ENCODE measurements at regions not wholly inside any gene's neighbourhood (a gene's known extent, or its start where the extent isn't known, plus 50 kb on each side); places are given as distances from the start of the nearest gene placed in this dataset.

DNA sequence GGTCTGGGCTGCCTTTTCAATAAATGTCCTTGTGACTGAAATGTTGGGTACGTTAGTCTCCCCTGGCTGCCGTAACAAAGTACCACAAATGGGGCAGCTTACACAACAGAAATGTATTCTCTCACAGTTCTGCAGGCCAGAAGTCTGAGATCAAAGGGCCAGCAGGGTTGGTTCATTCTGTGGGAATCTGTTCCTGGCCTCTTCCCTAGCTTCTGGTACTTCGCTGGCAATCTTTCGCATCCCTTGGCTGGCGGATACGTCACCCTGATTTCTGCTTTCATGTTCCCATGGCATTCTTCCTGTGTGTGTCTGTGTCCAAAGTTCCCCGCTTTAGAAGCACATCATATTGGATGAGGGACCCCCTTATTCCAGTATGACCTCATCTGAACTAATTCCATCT lies 95.8 kb upstream of the NCOR2 start:
- TF ChIP-seq, protein P1, sequence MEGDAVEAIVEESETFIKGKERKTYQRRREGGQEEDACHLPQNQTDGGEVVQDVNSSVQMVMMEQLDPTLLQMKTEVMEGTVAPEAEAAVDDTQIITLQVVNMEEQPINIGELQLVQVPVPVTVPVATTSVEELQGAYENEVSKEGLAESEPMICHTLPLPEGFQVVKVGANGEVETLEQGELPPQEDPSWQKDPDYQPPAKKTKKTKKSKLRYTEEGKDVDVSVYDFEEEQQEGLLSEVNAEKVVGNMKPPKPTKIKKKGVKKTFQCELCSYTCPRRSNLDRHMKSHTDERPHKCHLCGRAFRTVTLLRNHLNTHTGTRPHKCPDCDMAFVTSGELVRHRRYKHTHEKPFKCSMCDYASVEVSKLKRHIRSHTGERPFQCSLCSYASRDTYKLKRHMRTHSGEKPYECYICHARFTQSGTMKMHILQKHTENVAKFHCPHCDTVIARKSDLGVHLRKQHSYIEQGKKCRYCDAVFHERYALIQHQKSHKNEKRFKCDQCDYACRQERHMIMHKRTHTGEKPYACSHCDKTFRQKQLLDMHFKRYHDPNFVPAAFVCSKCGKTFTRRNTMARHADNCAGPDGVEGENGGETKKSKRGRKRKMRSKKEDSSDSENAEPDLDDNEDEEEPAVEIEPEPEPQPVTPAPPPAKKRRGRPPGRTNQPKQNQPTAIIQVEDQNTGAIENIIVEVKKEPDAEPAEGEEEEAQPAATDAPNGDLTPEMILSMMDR (IDR thresholded peaks at IDR 0.05; ENCODE audit: low read depth, low read length): no peak
- DNase-seq: no peak
- Histone ChIP-seq H3K4me3 (ENCODE audit: low read depth, low read length) (no peak overlapping the region), H3K9me3 (ENCODE audit: severe bottlenecking) (peaks cover 14% of the 10 kb centered on the region), H3K27ac (peak overlapping the region; percentile 16), H3K27me3 (ENCODE audit: insufficient read depth, low read depth, severe bottlenecking) (no peaks in the 10 kb centered on the region), H3K36me3 (peaks cover 45% of the 10 kb centered on the region)

DNA sequence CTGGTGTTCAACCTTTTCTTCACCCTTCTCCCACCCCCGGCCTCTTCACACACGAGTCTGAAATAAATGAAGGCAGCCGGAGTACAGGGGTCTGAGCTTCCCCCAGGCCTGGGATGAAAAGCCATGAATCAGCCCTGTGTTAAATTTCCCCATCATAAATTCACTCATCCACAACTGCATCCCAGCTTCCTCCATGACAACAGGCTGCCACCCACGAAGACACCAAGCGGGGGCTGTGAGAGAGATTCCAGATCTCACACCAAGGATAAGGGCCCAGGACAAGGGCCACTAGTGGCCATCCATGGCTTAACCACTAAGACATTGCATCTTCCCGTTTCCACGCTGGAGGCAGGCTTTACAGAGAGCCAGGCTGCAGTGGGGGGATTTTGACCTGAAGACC lies 93.9 kb upstream of the NCOR2 start:
- H3K4me3 ChIP-seq (ENCODE audit: low read depth, low read length): no peak overlapping the region

DNA sequence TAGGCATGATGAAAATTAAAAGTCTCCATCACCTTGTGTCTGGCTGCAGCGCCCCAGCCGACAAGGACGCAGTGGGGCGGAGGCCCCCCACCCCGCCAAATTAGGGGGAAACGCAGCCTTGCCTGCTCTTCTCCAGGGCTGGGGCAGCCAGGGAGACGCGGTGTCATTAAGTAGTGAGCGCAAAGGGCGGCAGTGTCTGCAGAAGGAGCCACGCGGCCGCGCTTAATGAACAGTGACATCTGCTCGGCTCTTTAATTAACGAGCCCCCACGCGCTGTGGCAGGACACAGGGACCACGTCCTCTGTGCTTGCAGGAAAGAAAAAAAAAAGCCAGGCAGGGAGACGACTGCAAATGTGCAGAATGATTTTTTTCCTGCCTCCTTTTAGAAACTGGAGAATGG lies 93.4 kb upstream of the NCOR2 start:
- TF ChIP-seq, protein P1 (IDR thresholded peaks at IDR 0.05; ENCODE audit: low read depth, low read length): no peak
- DNase-seq: peak; percentile 89

More for the DNA sequence above, 93.9 kb upstream of the NCOR2 start:
- Histone ChIP-seq H3K36me3 (peaks cover 33% of the 10 kb centered on the region), H3K27ac (peak overlapping the region; percentile 94), H3K27me3 (ENCODE audit: insufficient read depth, low read depth, severe bottlenecking) (no peaks in the 10 kb centered on the region), H3K9me3 (ENCODE audit: severe bottlenecking) (peaks cover 11% of the 10 kb centered on the region)
- TF ChIP-seq, protein P1 (IDR thresholded peaks at IDR 0.05; ENCODE audit: low read depth, low read length): peak; percentile 55
- DNase-seq: peak; percentile 68

DNA sequence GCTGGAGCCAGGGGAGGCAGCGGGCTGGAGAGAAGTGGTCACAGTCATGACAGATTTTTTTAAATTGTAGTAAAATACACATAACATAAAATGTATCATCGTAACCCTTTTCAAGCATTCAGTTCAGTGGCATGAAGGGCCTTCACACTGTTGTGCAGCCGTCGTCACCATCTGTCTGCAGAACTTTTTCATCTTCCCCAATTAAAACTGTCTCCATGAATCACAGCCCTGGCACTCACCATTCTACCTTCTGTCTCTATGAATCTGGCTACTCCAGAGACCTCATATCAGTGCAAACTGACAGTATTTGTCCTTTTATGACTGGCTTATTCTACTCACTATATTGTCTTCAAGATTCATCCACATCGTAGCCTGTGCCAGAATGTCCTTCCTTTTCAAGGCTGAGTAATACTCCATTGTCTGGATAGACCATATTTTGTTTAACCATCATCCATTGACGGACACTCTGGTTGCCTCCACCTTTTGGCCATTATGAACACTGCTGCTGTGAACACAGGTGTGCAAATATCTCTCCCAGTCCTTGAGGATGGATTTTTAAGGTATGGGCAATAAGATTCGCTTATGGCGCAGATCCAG lies 91.5 kb upstream of the NCOR2 start:
- Histone ChIP-seq H3K27ac (peak overlapping the region; percentile 16; the same call in 1 of the 2 replicates), H3K27me3 (ENCODE audit: insufficient read depth, low read depth, severe bottlenecking) (no peaks in the 10 kb centered on the region), H3K4me3 (ENCODE audit: low read depth, low read length) (no peak overlapping the region), H3K9me3 (ENCODE audit: severe bottlenecking) (peaks cover 2% of the 10 kb centered on the region), H3K36me3 (peaks cover 21% of the 10 kb centered on the region)
- TF ChIP-seq, protein P1 (IDR thresholded peaks at IDR 0.05; ENCODE audit: low read depth, low read length): no peak
- DNase-seq: no peak

More for the DNA sequence above, 93.4 kb upstream of the NCOR2 start:
- peaks cover 11% of the 10 kb centered on the region for H3K9me3 ChIP-seq (ENCODE audit: severe bottlenecking)
- H3K27me3 ChIP-seq (ENCODE audit: insufficient read depth, low read depth, severe bottlenecking): no peaks in the 10 kb centered on the region
- H3K36me3 ChIP-seq: peaks cover 28% of the 10 kb centered on the region
- H3K4me3 ChIP-seq (ENCODE audit: low read depth, low read length): peak overlapping the region; percentile 13; the same call in 1 of the 2 replicates
- H3K27ac ChIP-seq: peak overlapping the region; percentile 94

DNA sequence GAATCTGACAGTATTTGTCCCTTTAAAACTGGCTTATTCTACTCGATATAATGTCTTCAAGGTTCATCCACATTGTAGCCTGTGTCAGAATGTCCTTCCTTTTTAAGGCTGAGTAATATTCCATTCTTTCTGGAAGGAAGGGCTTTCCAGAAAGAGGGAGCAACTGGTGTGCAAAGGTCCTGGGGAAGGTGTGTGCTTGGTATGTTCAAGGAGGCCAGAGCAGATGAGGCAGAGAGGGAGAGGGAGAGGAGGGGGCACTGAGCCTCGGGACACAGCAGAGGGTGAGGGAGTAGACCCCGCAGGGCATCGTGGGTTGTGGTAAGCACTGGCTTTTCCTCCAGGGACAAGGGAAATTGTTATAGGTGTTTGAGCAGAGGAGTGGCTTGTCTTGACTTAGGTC lies 90.9 kb upstream of the NCOR2 start:
- no peaks in the 10 kb centered on the region for H3K27me3 ChIP-seq (ENCODE audit: insufficient read depth, low read depth, severe bottlenecking)
- H3K9me3 ChIP-seq (ENCODE audit: severe bottlenecking): peaks cover 2% of the 10 kb centered on the region
- no peak overlapping the region for H3K4me3 ChIP-seq (ENCODE audit: low read depth, low read length)
- TF ChIP-seq, protein P1 (IDR thresholded peaks at IDR 0.05; ENCODE audit: low read depth, low read length): no peak
- peak overlapping the region; percentile 16; the same call in 1 of the 2 replicates for H3K27ac ChIP-seq
- H3K36me3 ChIP-seq: peaks cover 21% of the 10 kb centered on the region
- DNase-seq: no peak

DNA sequence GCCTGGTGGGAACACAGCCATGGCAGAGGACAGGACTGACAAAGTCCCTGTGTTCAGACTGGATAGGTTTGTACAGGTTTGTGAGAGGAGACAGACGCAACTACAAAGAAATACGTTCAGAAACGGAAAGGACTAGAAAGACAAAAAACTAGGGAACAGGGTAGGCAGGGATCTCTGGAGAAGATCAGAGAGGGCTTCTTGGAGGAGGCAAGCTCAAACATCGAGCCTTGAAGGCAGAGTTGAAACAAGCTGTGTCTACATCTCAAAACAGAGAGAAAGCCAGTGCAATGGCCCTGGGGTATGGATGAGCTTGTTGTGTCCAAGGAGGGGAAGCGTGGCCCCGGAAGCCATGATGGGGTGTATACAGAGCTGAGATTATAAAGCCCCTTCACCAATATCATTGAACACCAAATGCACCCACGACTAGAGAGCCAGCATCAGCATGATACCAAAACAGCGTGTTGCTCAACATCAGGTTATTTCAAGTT lies 89.6 kb upstream of the NCOR2 start:
- H3K27me3 ChIP-seq (ENCODE audit: insufficient read depth, low read depth, severe bottlenecking): no peaks in the 10 kb centered on the region
- TF ChIP-seq, protein P1 (IDR thresholded peaks at IDR 0.05; ENCODE audit: low read depth, low read length): no peak
- H3K36me3 ChIP-seq: peaks cover 16% of the 10 kb centered on the region
- no peak overlapping the region for H3K4me3 ChIP-seq (ENCODE audit: low read depth, low read length)
- DNase-seq: no peak
- H3K27ac ChIP-seq: peak overlapping the region; percentile 99
- no peaks in the 10 kb centered on the region for H3K9me3 ChIP-seq (ENCODE audit: severe bottlenecking)

Data from WERI-Rb-1 (cell line).